Pancreas (tissue), 10 donors: ENCODE measurements at regions not wholly inside any gene's neighbourhood (a gene's known extent, or its start where the extent isn't known, plus 50 kb on each side); places are given as distances from the start of the nearest gene placed in this dataset.

ENCODE experiments used
- ATAC-seq, 4 donors: fragments of 200-7000 bp; cut with Tn5 transposase; one replicate each; pipeline versions ENCODE4 v1.8.0 to v1.9.1; 2020; ENCODE audit warnings: mild to moderate bottlenecking in 4 of 4, moderate library complexity in 4 of 4
- DNase-seq, 6 donors: peaks; one replicate each; pipeline ENCODE4 v3.0.0-alpha.2; 2020
- FAIRE-seq: peaks from 2 replicates; lab custom pipeline; 2012; peaks lifted over from hg19 to GRCh38; lab: Jason Lieb, UNC
- H3K27ac ChIP-seq, 4 donors: fragments of 200-600 bp; sonication (generic); 1 replicate in 3 of 4; 2 replicates in 1 of 4; pipeline versions ENCODE4 v1.5.0 to v1.8.0; 2020
- H3K27me3 ChIP-seq, 4 donors: fragments of 200-600 bp; one replicate each; pipeline ENCODE4 v1.8.0; 2021
- H3K36me3 ChIP-seq, 3 donors: fragments of 200-600 bp; sonication (generic) in 1 of 3; one replicate each; pipeline versions ENCODE4 v1.5.0 to v1.8.0; 2020 to 2021
- H3K4me1 ChIP-seq, 3 donors: fragments of 200-600 bp; one replicate each; pipeline ENCODE4 v1.8.0; 2021
- H3K4me3 ChIP-seq, 4 donors: fragments of 200-600 bp; sonication (generic) in 2 of 4; one replicate each; pipeline versions ENCODE4 v1.5.0 to v1.8.0; 2020 to 2021
- H3K9me3 ChIP-seq, 4 donors: fragments of 200-600 bp; one replicate each; pipeline ENCODE4 v1.8.0; 2021
- WGBS, 2 donors: extraction: QIAGEN DNeasy Blood & Tissue Kit; methylation state at CpG; one replicate each; pipeline ENCODE4 v1.1.7; 2013; 5-methylcytosine and 5-hydroxymethylcytosine counted together
- intact Hi-C, 3 donors: fragments of 100-400 bp; cut with DNase I; formaldehyde crosslinking; loops; one replicate each; pipeline versions ENCODE4 v1.11.1 to v1.14.2; 2022
- TF ChIP-seq, protein P1 (sequence below), 4 donors: fragments of 200-600 bp; sonication (generic) in 3 of 4; IDR thresholded peaks; one replicate each; pipeline versions ENCODE4 v1.5.0 to v1.8.0; 2021; ENCODE audit warnings: antibody characterized with exemption in 4 of 4
- donor health status: healthy with polysubstance abuse.
- donor health status: DM: no; HTN: no; CAD: no; lungs with moderate emphysema.
- donor health status: DM: no; HTN: no; CAD: no.
- donor health status: control.
- donor health status: control.
- donor health status: Bipolar disorder and iron deficiency.
- donor health status: DM: yes; HTN: yes; CAD: no.
- donor health status: DM: no; HTN: no; CAD: no.
- donor health status: DM: no; HTN: no; CAD: no.
- donor health status: DM: yes; HTN: yes; CAD: no.

DNA sequence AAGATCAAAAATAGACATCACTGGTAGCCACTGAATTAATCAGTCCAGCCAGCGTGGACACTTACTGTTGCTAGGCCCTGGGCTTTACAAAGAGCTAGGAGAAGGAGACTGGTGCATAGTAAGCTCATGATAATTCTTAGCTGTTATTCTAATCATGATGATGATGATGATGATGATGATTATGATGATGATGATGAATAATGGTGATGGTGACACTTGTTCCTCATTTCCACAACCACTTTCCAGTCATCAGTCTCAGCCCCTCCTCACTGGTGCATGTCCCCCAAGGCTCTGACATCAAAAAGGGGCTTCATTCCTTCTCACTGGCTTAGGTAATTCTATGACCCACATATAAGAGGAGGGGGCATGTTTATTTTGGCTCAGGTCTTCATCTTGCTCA, 701.0 kb downstream of the PTPRU start:
- FAIRE-seq (no peak), DNase-seq (no peak), ATAC-seq (no peak)
- 80 to 92% methylated on average over 1 of the region's 1 CpG for WGBS, 2 donors
- no peaks in the 10 kb centered on the region for H3K36me3 ChIP-seq
- H3K27me3 ChIP-seq = no peaks in the 10 kb centered on the region
- H3K27ac ChIP-seq = no peak overlapping the region
- TF ChIP-seq, protein P1, sequence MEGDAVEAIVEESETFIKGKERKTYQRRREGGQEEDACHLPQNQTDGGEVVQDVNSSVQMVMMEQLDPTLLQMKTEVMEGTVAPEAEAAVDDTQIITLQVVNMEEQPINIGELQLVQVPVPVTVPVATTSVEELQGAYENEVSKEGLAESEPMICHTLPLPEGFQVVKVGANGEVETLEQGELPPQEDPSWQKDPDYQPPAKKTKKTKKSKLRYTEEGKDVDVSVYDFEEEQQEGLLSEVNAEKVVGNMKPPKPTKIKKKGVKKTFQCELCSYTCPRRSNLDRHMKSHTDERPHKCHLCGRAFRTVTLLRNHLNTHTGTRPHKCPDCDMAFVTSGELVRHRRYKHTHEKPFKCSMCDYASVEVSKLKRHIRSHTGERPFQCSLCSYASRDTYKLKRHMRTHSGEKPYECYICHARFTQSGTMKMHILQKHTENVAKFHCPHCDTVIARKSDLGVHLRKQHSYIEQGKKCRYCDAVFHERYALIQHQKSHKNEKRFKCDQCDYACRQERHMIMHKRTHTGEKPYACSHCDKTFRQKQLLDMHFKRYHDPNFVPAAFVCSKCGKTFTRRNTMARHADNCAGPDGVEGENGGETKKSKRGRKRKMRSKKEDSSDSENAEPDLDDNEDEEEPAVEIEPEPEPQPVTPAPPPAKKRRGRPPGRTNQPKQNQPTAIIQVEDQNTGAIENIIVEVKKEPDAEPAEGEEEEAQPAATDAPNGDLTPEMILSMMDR (IDR thresholded peaks at IDR 0.05) = no peak
- no peaks in the 10 kb centered on the region for H3K9me3 ChIP-seq
- intact Hi-C loops = no loop called here
- H3K4me1 ChIP-seq = no peaks in the 10 kb centered on the region
- H3K4me3 ChIP-seq = no peak overlapping the region

DNA sequence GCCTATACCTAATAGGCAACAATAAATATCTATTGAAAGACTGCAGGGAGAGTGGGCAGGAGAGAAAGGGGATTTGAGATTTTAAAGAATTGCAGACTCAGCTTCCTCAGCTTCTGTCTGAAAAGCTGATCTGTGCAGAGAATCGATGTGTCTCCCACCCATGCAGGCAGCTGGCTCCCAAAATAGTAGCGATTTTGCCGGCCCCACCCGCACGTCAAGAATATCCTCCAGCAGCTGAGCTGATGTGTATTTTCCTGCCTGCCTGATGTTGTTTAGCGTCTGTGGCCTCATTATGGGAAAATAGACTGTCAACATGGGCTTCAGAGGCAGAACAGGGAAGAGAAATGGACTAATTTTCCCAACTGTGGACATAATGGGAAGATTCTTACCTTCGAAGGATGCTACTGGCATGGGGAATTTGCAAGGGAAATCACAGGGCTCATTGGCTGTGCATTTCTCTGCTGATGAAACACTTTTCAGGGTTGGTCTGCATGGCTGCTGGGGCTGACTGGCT, 699.8 kb downstream of the PTPRU start:
- Histone ChIP-seq H3K9me3 (no peaks in the 10 kb centered on the region), H3K27ac (no peak overlapping the region), H3K27me3 (no peaks in the 10 kb centered on the region), H3K36me3 (no peaks in the 10 kb centered on the region), H3K4me1 (no peaks in the 10 kb centered on the region), H3K4me3 (no peak overlapping the region)
- 71 to 82% methylated on average over 7 of the region's 7 CpGs for WGBS, 2 donors
- TF ChIP-seq, protein P1 (IDR thresholded peaks at IDR 0.05) = no peak
- FAIRE-seq (no peak), DNase-seq (no peak), ATAC-seq (no peak)
- intact Hi-C loops = no loop called here

DNA sequence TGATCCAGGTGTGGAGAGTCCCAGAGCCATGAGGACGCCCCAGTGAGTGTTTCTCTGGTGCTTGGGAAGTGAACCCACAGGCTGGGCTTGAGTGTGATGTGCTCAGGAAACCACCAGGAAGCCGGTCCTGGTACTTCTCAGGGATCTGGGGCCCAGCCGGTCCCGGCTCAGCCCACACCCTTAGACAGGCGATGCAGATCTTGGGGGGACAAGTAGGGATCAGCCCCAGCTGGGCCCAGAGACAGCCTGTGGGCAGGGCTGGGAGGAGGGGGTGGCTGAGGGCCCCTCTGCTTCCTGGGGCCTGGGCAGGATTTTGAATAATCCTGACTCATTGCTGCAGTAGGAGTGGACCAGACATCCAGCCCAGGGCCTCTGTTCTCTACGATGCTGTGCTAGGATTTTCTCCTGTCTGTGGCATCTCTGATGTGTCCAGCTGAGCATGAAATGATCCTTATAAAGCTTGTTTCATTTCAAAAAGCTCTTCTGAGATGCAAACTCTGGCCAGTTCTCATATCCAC, 698.0 kb downstream of the PTPRU start:
- FAIRE-seq = no peak
- TF ChIP-seq, protein P1 (IDR thresholded peaks at IDR 0.05) = no peak
- Histone ChIP-seq H3K27me3 (no peaks in the 10 kb centered on the region), H3K36me3 (no peaks in the 10 kb centered on the region), H3K27ac (no peak overlapping the region), H3K4me3 (no peak overlapping the region), H3K9me3 (no peaks in the 10 kb centered on the region), H3K4me1 (no peaks in the 10 kb centered on the region)
- no peak for ATAC-seq
- WGBS, 2 donors = 78 to 83% methylated on average over 6 of the region's 6 CpGs
- intact Hi-C loops = no loop called here
- no peak for DNase-seq

DNA sequence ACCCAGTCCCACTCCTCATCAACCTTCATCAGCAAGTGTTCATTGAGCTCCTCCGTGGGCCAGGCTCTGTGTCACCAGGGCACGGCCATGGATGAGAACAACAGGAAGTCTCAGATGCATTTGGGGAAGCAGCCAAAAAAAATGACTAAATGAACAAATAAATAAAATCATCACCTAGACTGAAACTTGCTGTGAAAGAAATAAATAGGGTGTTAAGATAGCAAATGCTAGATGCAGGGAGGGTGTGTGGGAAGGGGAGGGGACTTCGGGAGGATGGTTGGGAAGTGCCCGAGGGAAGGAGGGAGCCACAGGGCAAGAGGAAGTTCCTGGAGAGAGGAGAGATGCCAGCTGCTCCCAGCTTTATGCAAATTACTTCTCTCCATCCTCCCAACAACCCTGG, 696.7 kb downstream of the PTPRU start:
- peak in 2 of 4 donors; percentile 64 to 65 for ATAC-seq
- Histone ChIP-seq H3K4me1 (no peaks in the 10 kb centered on the region), H3K36me3 (no peaks in the 10 kb centered on the region), H3K27me3 (no peaks in the 10 kb centered on the region), H3K4me3 (no peak overlapping the region), H3K9me3 (no peaks in the 10 kb centered on the region), H3K27ac (peak overlapping the region in 1 of 4 donors; percentile 37)
- TF ChIP-seq, protein P1 (IDR thresholded peaks at IDR 0.05) = no peak
- 20 to 25% methylated on average over 4 of the region's 4 CpGs for WGBS, 2 donors
- FAIRE-seq = no peak
- DNase-seq = no peak
- intact Hi-C loops = no loop called here

DNA sequence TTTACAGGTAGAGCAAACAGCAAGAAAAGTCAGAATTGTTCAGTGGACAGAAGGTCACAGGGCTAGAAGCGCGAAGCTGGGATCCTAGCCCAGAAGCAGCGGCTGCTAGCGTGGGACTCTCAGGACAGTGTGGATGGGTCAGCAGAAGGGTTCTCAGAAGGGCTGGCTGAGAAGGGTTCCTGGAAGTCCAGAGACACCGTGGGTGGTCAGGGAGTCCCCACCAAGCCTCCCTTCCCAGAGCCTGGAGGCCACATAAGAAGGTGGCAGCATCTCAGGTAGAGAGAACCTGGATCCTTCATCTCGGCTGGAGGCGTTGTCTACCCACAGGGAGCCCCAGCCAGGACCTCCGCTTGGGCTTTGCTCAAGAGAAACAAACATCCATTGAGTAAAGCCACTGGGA, 696.3 kb downstream of the PTPRU start:
- FAIRE-seq = no peak
- no peaks in the 10 kb centered on the region for H3K9me3 ChIP-seq
- TF ChIP-seq, protein P1 (IDR thresholded peaks at IDR 0.05) = no peak
- ATAC-seq = no peak
- no peak overlapping the region for H3K4me3 ChIP-seq
- no peak for DNase-seq
- H3K27ac ChIP-seq = peak overlapping the region in 1 of 4 donors; percentile 37
- no peaks in the 10 kb centered on the region for H3K27me3 ChIP-seq
- no peaks in the 10 kb centered on the region for H3K36me3 ChIP-seq
- H3K4me1 ChIP-seq = no peaks in the 10 kb centered on the region
- intact Hi-C loops = no loop called here
- WGBS, 2 donors = 67 to 74% methylated on average over 8 of the region's 8 CpGs
